Keratinocyte (primary cell): ENCODE measurements at regions not wholly inside any gene's neighbourhood (a gene's known extent, or its start where the extent isn't known, plus 50 kb on each side); places are given as distances from the start of the nearest gene placed in this dataset.

Experiments used
- EZH2 ChIP-seq: IDR thresholded peaks from one replicate; pipeline ENCODE4 v1.6.1; 2012; ENCODE audit warnings: inconsistent platforms, mild to moderate bottlenecking, low read length, moderate library complexity
- TF ChIP-seq, protein P1 (sequence below), 3 experiments: IDR thresholded peaks in 1 of 3; conservative IDR thresholded peaks in 1 of 3; optimal IDR thresholded peaks in 1 of 3; 2 replicates in 2 of 3; 3 replicates in 1 of 3; pipeline versions ENCODE3 to v1.5.1; 2011; ENCODE audit warnings: low read length in 3 of 3, mild to moderate bottlenecking in 3 of 3, moderate library complexity in 2 of 3, control low read depth in 1 of 3, inconsistent platforms in 1 of 3; ENCODE audit not compliant: insufficient read depth in 2 of 3; ENCODE audit errors: extremely low read depth in 1 of 3

- TF ChIP-seq, protein P1, sequence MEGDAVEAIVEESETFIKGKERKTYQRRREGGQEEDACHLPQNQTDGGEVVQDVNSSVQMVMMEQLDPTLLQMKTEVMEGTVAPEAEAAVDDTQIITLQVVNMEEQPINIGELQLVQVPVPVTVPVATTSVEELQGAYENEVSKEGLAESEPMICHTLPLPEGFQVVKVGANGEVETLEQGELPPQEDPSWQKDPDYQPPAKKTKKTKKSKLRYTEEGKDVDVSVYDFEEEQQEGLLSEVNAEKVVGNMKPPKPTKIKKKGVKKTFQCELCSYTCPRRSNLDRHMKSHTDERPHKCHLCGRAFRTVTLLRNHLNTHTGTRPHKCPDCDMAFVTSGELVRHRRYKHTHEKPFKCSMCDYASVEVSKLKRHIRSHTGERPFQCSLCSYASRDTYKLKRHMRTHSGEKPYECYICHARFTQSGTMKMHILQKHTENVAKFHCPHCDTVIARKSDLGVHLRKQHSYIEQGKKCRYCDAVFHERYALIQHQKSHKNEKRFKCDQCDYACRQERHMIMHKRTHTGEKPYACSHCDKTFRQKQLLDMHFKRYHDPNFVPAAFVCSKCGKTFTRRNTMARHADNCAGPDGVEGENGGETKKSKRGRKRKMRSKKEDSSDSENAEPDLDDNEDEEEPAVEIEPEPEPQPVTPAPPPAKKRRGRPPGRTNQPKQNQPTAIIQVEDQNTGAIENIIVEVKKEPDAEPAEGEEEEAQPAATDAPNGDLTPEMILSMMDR (optimal IDR thresholded peaks at IDR 0.05 in 1 of 3, IDR thresholded peaks at IDR 0.05 in 1 of 3, conservative IDR thresholded peaks at IDR 0.05 in 1 of 3; ENCODE audit: extremely low read depth in 1 of 3, insufficient read depth in 2 of 3, low read length in 3 of 3): no peak
- no peak for TF ChIP-seq EZH2
Observed at GRCh38 chr1:82844911-82845827, 1044.4 kb downstream of the ADGRL2 start.
